Daoy (cell line): ENCODE measurements at regions not wholly inside any gene's neighbourhood (a gene's known extent, or its start where the extent isn't known, plus 50 kb on each side); places are given as distances from the start of the nearest gene placed in this dataset.

ENCODE experiments used
- DNase-seq: peaks from one replicate; pipeline ENCODE4 v3.0.0-alpha.2; 2015; ENCODE audit warnings: low read depth

GRCh38 chr3:127483902-127484591 is 106.5 kb downstream of the TPRA1 start:
- no peak for DNase-seq

DNA sequence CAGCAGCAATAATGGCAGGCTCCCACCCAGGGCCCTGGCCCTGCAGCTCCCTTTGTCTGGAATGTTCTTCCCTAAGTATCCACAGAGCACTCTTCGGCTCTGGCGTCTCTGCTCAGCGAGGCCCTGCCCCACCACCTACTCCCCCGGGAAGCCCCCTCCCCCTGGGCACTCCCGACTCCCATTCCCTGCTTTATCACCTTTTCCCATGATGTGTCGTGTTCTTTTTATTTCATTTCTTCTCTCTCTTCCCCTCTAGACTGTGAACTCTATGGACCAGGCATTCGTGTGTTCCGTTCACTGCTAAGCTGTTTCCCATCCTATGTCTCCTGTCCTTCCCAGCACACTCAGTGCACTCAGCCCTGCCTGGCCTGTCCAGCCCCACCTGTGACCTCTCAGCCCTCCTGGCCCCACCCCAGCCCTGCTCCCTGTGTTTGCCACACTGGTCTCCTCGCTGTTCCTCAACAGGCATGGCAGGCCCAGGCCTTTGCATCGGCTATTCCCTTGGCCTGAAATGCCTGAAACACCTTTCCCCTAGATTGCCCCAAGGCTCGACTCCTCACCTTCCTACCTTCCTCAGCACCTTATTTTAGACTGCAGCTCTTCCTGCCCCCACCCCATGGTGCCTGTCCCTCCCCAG is 107.4 kb downstream of the TPRA1 start:
- DNase-seq = no peak

- no peak for DNase-seq
These were observed 108.1 kb downstream of the TPRA1 start for GRCh38 chr3:127482216-127483004.

- no peak for DNase-seq
These were observed 110.2 kb downstream of the TPRA1 start for GRCh38 chr3:127480196-127480954.

DNA sequence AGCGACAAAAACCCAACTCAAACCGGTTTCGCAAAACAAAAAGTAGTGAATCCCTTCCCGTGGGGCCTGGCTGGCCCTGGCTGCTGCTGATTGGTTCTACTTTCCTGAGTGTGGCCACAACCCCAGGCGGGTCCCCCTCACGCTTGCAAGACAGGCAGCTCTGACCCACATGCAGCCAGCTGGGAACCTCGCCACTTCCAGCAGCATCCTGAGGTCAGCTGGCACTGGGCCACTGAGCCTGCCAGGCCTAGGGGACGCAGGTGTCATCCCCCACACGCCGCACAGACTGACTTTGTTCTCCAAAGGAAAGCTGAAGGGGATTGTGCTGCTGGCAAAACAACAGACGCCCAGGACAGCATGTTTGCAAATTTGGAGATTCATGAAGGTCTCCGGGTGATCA is 111.1 kb downstream of the TPRA1 start:
- DNase-seq = no peak

DNA sequence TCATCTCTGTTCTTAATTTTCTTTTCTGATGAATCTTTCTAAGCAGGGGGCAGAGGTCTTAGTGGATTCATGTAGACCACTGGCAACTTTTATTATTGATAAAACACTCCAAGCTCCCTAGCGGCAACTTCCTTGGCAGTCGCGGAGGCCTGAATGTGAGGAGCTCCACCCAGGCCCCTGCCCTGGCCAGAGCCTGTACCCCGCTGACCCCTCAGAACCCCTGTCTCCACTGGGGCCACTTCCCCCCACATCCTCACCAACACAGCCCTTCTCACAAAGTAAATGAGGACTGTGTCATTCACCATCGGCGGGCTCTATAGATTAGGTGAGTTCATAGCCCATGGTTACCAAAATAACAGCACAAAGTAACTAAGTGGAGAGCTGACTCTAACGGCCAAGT is 111.6 kb downstream of the TPRA1 start:
- DNase-seq = no peak

DNA sequence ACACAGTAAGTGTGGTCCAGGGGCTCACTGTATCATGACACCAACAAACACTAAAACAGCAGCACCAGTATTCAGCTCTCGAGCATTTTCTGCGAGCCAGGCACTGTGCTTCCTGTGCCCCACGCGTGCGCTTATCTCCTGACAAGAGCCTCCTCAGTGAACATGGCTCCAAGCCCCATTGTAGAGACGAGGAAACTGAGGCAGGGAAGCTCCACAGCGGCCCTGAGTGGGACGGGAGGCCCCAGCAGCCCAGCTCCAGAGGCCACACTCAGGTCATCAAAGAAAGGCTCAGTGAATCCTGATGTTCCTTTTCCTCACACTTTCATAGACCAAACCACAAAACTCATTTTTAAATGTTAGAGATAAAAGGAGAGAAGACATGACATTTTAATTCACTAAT is 113.1 kb downstream of the TPRA1 start:
- no peak for DNase-seq

DNA sequence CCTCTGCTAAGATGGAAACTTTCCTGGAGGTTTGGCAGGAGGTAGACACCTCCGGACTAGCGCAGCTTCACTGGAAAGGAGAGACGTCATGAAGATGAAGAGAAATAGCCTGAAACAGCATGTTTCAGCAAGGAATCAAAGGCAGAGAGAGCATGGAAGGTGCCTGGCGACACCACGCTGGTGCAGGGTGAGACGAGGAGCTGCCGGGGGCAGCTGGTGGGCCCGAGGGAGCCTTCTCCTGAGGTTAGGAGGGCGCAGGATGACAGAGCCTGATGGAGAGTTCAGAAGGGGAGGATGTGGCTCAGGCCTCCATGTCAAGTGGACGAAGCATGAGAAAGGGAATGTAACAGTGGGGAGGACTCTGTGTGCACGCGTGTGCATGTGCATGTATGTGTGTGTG is 113.6 kb downstream of the TPRA1 start:
- no peak for DNase-seq

DNA sequence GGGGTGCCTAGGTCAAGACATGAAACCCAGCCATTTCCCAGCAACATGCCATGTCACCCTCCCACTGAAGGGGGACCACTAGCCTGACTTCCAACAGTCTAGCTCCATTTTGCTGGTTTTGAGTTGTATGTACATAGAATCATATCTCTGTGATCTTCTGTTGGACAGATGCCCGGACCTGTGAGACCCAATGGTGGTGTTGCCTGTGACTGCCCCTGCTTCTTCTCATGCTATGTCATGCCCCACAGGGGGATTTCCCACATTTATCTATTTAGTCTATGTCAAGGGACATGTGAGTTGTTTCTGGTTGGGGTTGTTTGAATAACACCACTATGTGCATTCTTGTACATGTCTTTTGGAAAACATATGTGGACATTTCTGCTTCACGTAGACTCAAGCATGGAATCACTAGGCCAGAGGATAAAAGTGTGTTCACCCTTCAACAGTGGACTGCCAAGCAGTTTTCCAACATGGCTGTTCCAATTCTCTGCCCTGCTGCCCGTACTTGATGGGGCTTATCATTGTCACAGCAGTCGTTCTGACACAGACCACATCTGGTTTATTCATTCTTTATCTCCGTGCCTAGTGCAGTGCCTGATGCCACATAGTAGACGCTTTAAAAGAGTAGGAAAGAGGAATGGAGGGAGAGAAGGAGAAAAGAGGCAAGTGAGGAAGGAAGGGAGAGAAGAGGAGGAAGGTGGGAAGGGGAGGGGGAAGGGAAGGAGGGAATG is 114.4 kb downstream of the TPRA1 start:
- peak; percentile 28 for DNase-seq

- DNase-seq = no peak
These were observed 115.1 kb downstream of the TPRA1 start for GRCh38 chr3:127475391-127475790.

DNA sequence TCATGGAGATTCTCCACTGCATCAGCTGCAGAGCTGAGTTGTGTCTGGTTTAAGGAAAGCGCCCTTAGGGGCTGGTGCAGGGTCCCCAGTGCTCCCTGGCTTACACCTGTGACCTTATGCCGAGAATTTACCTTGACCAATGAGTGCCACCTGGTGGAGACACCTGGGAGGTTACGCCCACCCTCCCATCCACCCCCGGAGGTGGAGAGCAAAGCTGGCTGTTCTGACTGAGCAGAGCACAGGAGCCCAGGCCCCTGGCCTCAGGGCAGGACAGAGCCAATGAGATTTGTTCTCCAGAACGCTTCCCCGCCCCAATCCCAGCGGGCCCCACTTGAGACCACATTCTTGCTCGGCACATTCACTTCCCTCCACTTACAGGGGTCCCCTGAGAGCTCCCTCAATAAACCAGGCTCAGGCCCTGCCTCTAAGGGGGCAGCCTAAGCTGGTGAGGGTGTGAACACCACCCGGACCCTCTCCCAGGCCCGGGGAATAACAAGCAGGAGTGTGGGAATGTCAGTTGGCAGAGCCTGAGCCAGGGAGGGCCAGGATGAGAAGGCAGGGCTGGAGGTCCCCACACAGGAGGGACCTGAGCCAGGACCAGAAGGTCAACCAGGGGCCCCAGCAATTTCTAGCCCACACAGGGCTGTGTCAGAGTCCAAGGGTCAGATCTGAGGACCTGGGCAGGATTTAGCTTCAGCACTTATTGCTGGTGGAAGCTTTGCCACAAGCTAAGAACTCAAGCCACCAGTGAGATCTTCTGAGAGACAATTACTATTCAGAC is 117.1 kb downstream of the TPRA1 start:
- no peak for DNase-seq

DNA sequence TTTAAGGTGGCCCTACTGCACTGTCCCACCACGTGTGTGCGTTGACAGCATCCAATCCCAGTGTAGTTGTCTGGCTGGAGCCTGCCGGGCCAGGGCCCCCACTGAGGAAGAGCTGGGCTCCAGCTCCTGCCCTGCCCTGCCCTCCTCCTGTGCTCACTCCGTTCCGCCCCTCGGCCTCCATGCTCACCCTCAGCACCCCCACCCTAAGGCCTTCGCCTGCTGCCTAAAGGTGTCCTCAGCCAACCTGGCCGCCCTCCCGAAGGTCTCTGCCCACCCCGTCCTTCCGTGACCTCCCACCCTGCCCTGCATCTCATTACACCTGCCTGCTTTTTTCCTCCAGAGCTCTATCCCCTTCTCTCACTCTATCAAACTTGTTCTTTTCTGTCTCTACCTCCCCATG is 118.0 kb downstream of the TPRA1 start:
- DNase-seq = no peak

- no peak for DNase-seq
These were observed 119.4 kb downstream of the TPRA1 start for GRCh38 chr3:127471142-127471541.

DNA sequence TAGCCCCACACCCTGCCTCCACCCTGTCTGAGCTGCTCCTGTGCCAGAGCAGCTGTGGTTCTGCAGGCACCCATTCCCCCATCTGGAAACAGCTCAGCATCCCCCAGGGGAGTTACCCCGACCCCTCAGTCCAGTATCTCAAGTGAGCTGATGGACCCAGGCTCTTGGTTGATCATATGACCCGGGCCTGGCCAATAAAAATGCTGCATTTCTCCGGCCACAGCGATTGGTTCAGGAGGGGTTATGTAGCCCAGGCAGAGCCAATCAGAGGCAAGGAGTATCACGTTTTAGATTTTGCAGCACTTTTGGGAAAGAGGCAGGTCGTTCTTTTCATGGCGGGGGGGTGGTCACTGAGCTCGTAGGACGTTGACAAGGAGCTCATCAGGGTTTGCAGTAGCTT is 120.8 kb downstream of the TPRA1 start:
- no peak for DNase-seq

GRCh38 chr3:127467391-127467790 is 123.1 kb downstream of the TPRA1 start:
- no peak for DNase-seq

DNA sequence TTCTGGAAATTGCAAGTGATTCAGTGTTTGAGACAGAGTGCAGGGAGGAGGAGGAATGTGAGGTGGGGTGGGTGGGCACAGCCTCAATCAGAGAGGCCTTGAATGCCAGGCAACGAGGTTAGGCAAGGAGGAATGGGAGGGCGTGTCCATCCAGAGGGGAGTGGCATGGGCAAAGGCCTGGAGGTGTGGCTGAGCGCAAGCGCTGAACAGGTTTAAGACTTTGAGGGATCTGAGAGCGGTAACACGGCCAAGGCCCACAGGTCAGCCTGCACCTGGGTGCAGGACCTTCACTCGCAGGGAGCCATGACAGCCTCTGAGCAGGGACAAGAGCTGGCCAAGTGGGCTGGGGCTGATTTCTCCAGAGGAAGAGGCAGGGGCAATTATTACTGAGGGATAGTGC is 125.9 kb downstream of the TPRA1 start:
- no peak for DNase-seq

GRCh38 chr3:127462111-127462655 is 128.3 kb downstream of the TPRA1 start:
- DNase-seq = no peak

- no peak for DNase-seq
These were observed 129.1 kb downstream of the TPRA1 start for GRCh38 chr3:127461286-127461910.

DNA sequence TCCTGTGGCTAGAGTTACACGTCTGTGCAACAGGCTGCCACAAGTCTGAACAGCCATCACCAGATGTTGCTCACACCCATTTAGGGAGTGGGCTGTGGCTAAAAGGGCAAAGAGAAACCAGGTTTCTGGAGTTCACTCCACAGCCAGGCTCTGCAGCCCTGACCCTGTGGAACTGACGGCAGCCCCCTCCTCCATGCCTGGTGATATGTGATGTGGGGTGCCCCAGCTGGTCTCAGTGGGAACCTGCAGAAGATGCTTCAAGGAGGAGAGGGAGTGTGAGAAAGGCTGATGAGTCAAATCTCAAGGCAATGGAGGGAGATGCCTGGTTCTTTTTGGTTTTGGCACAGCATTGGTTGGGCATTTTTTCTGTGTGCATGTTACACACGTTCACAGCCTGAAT is 130.6 kb downstream of the TPRA1 start:
- no peak for DNase-seq
